ENCODE measurements at regions not wholly inside any gene's neighbourhood (a gene's known extent, or its start where the extent isn't known, plus 50 kb on each side); places are given as distances from the start of the nearest gene placed in this dataset.

GRCh38 chr16:54431997-54432896 lies 145.7 kb upstream of the IRX3 start:
- DNase-seq = no peak

- no peak for DNase-seq
Measured at GRCh38 chr16:54431041-54431996, 144.7 kb upstream of the IRX3 start.

- no peak for DNase-seq
Measured at GRCh38 chr16:54430491-54431030, 144.0 kb upstream of the IRX3 start.

- no peak for DNase-seq
Measured at GRCh38 chr16:54429029-54429428, 142.4 kb upstream of the IRX3 start.

- DNase-seq = no peak
Measured at GRCh38 chr16:54426553-54426849, 139.9 kb upstream of the IRX3 start.

GRCh38 chr16:54425681-54426552 lies 139.3 kb upstream of the IRX3 start:
- DNase-seq = no peak

- DNase-seq = no peak
Measured at GRCh38 chr16:54425068-54425467, 138.5 kb upstream of the IRX3 start.

GRCh38 chr16:54424043-54424451 lies 137.5 kb upstream of the IRX3 start:
- DNase-seq = no peak

GRCh38 chr16:54422569-54422978 lies 136.0 kb upstream of the IRX3 start:
- DNase-seq = no peak

- DNase-seq = no peak
Measured at GRCh38 chr16:54422159-54422558, 135.6 kb upstream of the IRX3 start.

- no peak for DNase-seq
Measured at GRCh38 chr16:54421220-54421619, 134.6 kb upstream of the IRX3 start.

GRCh38 chr16:54418903-54419302 lies 132.3 kb upstream of the IRX3 start:
- no peak for DNase-seq

GRCh38 chr16:54417384-54417783 lies 130.8 kb upstream of the IRX3 start:
- DNase-seq = no peak

- no peak for DNase-seq
Measured at GRCh38 chr16:54414671-54415070, 128.1 kb upstream of the IRX3 start.

GRCh38 chr16:54412777-54413455 lies 126.3 kb upstream of the IRX3 start:
- DNase-seq = no peak

- no peak for DNase-seq
Measured at GRCh38 chr16:54412037-54412436, 125.5 kb upstream of the IRX3 start.

GRCh38 chr16:54411544-54411943 lies 125.0 kb upstream of the IRX3 start:
- DNase-seq = no peak

- no peak for DNase-seq
Measured at GRCh38 chr16:54409982-54410381, 123.4 kb upstream of the IRX3 start.

- DNase-seq = no peak
Measured at GRCh38 chr16:54407596-54407995, 121.0 kb upstream of the IRX3 start.

- DNase-seq = no peak
Measured at GRCh38 chr16:54405478-54405877, 118.9 kb upstream of the IRX3 start.

- DNase-seq = no peak
Measured at GRCh38 chr16:54403580-54403979, 117.0 kb upstream of the IRX3 start.

GRCh38 chr16:54402873-54403272 lies 116.3 kb upstream of the IRX3 start:
- DNase-seq = no peak
